ENCODE measurements at regions not wholly inside any gene's neighbourhood (a gene's known extent, or its start where the extent isn't known, plus 50 kb on each side); places are given as distances from the start of the nearest gene placed in this dataset.

- intact Hi-C loops (cut with DNase I) = no loop called here
- DNase-seq (ENCODE audit: low spot score) = no peak
Observed at GRCh38 chr16:6382924-6383459, 949.7 kb upstream of the RBFOX1 start.

- DNase-seq (ENCODE audit: low spot score) = no peak
- intact Hi-C loops (cut with DNase I) = no loop called here
Observed at GRCh38 chr16:6381896-6382295, 950.7 kb upstream of the RBFOX1 start.

DNA sequence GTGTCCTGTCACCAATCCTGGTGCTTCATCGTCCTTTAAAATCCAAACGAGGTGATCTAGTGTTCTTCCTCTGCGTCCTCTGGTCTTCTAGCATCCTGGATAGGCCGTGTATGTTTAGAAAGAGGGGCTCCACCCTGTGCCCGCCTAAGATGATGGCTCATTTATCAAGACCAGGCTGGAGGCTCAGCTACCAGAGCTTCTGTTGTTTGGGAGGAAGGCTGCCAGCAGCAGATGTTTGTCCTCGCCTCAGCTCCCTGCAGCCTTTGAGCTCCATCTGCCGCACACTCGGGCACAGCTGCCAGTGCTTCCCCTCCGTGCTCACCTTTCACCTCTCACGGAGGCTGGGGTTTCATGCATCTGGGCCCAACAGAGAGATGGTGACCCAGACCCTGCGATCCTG lies 954.7 kb upstream of the RBFOX1 start:
- intact Hi-C loops (cut with DNase I) = no loop called here
- DNase-seq (ENCODE audit: low spot score) = no peak

GRCh38 chr16:6375465-6376075 lies 957.1 kb upstream of the RBFOX1 start:
- no peak for DNase-seq (ENCODE audit: low spot score)
- intact Hi-C loops (cut with DNase I) = no loop called here

DNA sequence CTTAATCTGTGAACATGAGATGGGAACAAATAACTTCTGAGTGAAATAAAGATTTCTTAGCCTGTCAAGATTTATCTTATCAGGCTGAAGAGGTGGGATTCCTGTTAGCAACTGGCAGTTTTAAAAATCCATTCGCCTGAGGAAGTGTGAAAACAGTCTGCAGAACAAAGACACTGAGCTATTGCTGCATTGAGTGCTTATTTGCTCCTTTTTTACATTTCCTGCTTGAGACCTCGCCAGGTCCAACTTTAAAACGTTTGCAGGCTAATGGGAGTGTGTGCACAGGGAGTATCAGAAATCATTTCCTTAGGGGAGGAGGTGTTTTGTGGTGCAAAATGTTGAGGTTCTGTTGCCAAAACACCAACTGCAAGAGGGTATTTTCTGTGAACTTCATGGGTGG lies 957.8 kb upstream of the RBFOX1 start:
- no peak for DNase-seq (ENCODE audit: low spot score)
- intact Hi-C loops (cut with DNase I) = no loop called here

- intact Hi-C loops (cut with DNase I) = no loop called here
- DNase-seq (ENCODE audit: low spot score) = no peak
Observed at GRCh38 chr16:6364846-6365245, 967.8 kb upstream of the RBFOX1 start.

GRCh38 chr16:6363896-6364607 lies 968.6 kb upstream of the RBFOX1 start:
- intact Hi-C loops (cut with DNase I) = no loop called here
- no peak for DNase-seq (ENCODE audit: low spot score)

DNA sequence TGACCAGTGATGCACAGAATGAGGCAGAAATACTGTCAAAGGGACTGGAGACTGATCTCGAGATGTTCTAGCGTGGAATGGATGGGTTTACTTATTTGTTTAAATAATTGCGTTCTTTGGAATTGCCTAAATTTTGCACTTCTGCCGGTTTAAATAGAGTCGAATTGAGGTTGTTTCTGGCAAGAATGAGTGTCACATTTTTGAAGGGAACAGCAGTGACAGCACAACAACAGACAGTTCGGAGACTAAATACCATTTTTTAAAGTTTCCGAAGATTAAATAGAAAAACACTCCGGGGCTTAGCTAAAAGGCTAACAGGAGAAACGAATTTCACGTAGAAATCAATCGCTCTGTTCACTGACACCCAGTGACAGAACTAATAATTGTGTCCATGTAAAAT lies 969.2 kb upstream of the RBFOX1 start:
- no peak for DNase-seq (ENCODE audit: low spot score)
- intact Hi-C loops (cut with DNase I) = no loop called here

DNA sequence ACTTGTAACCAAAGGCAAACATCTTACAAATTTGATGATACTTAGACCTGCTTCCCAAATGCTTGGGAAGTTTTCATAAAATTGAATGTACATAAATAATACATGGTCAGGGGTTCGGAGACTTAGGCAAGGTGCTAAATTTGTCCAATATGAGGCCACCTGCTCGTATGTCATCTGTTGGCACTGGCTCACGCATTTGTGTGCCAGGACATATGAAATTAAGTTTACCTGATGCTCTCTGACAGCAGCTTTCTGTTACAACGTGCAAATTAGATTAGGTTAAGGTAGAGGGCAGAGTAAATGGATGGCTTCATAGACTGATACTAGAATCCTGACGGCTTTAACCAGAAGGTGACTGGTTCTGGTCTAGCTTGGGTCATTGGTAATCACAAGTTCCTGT lies 970.3 kb upstream of the RBFOX1 start:
- DNase-seq (ENCODE audit: low spot score) = no peak
- intact Hi-C loops (cut with DNase I) = no loop called here

DNA sequence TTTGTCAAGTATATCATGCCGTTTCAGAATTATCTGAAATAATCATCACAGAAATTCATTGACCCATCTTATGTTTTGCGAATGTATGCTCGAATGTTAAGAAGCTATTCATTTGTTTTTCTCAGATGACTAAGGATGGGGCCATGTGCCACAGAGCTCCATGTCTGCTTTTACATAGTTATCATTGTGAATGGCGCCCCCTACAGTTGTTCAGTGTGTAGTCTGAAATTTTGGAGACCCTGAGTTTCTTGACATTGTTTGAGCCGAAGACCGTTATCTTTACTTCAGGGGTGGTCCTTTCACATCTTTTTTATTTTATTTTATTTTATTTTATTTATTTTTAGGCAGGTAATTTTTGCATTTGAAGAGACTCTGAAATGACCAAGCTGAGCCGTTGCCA lies 972.0 kb upstream of the RBFOX1 start:
- intact Hi-C loops (cut with DNase I) = no loop called here
- no peak for DNase-seq (ENCODE audit: low spot score)

GRCh38 chr16:6356911-6357310 lies 975.7 kb upstream of the RBFOX1 start:
- intact Hi-C loops (cut with DNase I) = no loop called here
- no peak for DNase-seq (ENCODE audit: low spot score)

DNA sequence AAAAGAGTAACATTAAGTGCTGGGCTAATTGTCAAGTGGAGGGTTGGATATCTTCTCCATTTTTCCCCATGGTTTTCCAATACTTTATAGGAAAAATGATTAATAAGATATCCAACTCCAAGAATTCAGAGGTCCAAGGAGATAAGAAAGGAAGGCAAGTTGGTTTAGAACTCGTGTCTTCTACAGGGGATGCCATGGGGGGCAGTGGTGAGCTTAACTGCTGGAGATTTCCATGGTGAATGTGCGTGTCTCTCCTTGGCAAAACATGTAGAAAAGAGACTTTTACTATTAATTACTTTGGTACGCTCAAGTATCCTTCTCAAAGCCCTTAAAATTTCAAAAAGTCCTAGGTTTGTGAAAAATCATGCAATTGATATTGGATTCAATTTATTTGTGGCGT lies 982.9 kb upstream of the RBFOX1 start:
- intact Hi-C loops (cut with DNase I) = no loop called here

GRCh38 chr16:6345090-6345489 lies 987.6 kb upstream of the RBFOX1 start:
- intact Hi-C loops (cut with DNase I) = no loop called here
- DNase-seq (ENCODE audit: low spot score) = no peak

More for the DNA sequence above, 982.9 kb upstream of the RBFOX1 start:
- no peak for DNase-seq (ENCODE audit: low spot score)

- DNase-seq (ENCODE audit: low spot score) = no peak
- intact Hi-C loops (cut with DNase I) = no loop called here
Observed at GRCh38 chr16:6343157-6343556, 989.5 kb upstream of the RBFOX1 start.

DNA sequence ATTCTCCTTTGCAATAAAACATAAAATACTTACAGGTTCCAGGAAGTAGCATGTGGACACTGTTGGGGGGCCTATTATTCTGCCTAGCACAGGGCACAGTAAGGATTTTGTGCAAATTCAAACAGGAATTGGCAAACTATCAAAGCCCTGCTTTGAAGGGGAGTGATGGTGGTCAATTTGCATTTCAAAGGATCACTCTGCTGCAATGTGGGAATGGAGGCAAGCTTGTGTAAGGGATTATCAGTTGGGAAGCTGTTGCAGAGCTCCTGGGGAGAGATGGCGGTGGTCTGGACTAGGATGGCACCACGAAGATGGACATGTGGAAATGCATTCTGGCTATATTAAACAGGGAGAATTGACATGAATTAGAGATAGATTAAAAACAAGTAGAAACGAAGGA lies 990.7 kb upstream of the RBFOX1 start:
- DNase-seq (ENCODE audit: low spot score) = no peak
- intact Hi-C loops (cut with DNase I) = no loop called here

DNA sequence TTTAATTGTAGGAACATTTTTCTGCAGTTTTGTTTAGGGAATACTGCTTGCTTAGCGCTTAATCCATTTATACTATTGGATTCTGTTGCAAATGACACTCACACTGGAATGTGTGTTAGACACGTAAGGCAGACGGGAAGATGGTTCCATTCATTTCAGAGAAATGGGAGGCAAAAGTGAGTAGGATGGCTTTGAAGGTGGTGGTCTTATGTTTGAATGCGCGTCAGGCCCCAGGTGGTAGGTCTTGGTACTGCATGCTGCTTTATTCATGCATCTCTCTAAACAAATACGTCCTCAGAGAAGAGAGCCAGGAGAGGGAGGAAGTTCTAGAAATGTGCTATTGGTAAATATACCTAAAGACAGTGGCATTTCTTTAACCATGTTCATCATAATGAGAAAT lies 997.6 kb upstream of the RBFOX1 start:
- no peak for DNase-seq (ENCODE audit: low spot score)
- intact Hi-C loops (cut with DNase I) = no loop called here

GRCh38 chr16:6331770-6332169 lies 1000.9 kb upstream of the RBFOX1 start:
- intact Hi-C loops (cut with DNase I) = no loop called here
- no peak for DNase-seq (ENCODE audit: low spot score)

DNA sequence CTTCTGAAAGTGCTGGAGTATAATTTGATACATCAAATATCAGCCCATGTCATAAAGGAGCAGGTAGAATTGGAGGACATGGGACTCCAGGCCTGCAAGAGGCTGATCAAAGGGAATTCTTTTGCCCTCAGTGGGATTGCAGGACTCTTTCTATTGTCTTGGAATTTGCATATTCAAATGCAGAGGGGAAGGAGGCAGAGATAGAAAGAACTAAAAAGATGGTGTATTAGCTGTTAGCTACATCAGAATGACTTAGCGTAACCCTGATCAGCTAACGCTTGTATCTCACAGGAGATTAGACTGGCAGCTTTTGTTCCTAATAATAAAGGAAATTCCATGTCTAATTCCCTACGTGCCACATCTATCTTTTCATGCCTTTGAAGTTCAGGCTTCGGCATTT lies 1014.7 kb upstream of the RBFOX1 start:
- DNase-seq (ENCODE audit: low spot score) = no peak
- intact Hi-C loops (cut with DNase I) = no loop called here

- no peak for DNase-seq (ENCODE audit: low spot score)
- intact Hi-C loops (cut with DNase I) = no loop called here
Observed at GRCh38 chr16:6309271-6309670, 1023.4 kb upstream of the RBFOX1 start.

- no peak for DNase-seq (ENCODE audit: low spot score)
- intact Hi-C loops (cut with DNase I) = no loop called here
Observed at GRCh38 chr16:6308176-6308575, 1024.5 kb upstream of the RBFOX1 start.

GRCh38 chr16:6300523-6300922 lies 1032.1 kb upstream of the RBFOX1 start:
- intact Hi-C loops (cut with DNase I) = no loop called here
- DNase-seq (ENCODE audit: low spot score) = no peak

Measured in cardiac septum (tissue), 1 donor.